Kasumi-1 (cell line): ENCODE measurements at regions not wholly inside any gene's neighbourhood (a gene's known extent, or its start where the extent isn't known, plus 50 kb on each side); places are given as distances from the start of the nearest gene placed in this dataset.
"Not testable (repeated sequence)": the region's sequence is repeated elsewhere in the genome, so short reads cannot be mapped to it uniquely, and the experiment has no call there.

Experiments used
- DNase-seq, 2 experiments: peaks; one replicate each; lab custom pipeline; 2025; lab: John Stamatoyannopoulos, UW

- DNase-seq: no peak
These were observed 86.3 kb downstream of the NUS1 start for GRCh38 chr6:117761610-117762009.

DNA sequence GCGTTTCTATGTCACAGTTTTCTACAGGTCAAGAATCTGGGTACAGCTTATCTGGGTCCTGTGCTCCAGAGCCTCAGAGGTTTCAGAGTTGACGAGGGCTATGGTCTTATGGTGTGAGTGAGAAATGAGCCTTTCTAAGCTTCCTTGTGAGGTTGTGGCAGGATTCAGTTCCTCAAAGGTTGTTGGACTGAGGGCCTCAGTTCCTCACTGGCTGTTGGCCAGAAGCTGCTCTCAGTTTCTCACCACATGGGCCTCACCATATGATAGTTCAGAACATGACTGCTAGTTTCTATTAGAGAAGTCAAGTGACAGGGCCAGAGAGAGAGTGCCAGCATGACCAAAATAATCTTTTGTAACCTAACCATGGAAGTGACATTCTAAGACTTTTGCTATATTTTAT lies 96.1 kb downstream of the NUS1 start:
- peak; percentile 6 to 25 for DNase-seq

DNA sequence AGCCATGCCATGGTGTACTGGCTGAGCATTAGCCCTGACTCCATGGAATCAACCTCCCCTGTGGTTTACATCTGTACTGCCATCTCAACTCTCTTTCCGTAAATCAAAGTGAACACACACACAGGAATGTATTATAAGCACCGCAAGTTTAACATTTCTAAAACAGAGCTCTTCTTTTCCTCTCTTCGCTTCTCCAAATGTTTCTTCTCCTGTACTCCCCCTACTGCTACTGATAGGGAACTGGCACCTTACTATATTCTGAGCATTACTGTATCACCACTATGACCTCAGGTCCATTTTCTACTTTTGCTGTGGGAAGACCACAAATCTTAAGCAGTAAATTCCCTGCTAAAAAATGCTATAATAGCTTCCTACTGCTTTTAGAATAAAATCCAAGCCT lies 101.2 kb downstream of the NUS1 start:
- peak; percentile 68 to 88 for DNase-seq

GRCh38 chr6:117781550-117781949 lies 106.3 kb downstream of the NUS1 start:
- no peak for DNase-seq

- DNase-seq: no peak
These were observed 108.0 kb downstream of the NUS1 start for GRCh38 chr6:117783279-117783678.

GRCh38 chr6:117791012-117791411 lies 115.7 kb downstream of the NUS1 start:
- DNase-seq: no peak

DNA sequence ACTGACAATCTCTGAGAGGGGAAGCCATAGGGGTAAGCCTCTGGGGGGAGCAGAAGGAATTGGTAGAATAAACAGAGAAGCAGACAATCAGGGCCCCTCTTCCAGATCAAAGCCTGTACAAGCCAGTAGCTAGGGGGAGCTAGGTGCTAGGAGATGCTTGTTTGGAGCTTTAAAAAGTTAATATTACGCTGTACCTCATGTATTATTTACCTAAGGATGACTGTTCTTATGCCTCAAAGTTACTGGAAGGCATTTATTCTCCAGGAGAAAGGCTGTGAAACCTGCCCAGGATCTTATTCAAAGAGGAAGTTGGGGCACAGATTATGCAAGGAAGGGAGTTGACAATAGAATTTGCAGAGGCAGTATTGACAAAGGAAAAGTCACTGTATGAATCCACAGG lies 111.8 kb upstream of the SLC35F1 start:
- DNase-seq: peak; percentile 7 to 47

DNA sequence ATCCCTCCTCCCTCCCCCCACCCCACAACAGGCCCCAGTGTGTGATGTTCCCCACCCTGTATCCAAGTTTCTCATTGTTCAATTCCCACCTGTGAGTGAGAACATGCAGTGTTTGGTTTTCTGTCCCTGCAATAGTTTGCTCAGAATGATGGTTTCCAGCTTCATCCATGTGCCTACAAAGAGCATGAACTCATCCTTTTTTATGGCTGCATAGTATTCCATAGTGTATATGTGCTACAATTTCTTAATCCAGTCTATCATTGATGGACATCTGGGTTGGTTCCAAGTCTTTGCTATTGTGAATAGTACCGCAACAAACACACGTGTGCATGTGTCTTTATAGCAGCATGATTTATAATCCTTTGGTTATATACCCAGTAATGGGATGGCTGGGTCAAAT lies 108.2 kb upstream of the SLC35F1 start:
- not testable (repeated sequence) for DNase-seq

- DNase-seq: no peak
These were observed 96.8 kb upstream of the SLC35F1 start for GRCh38 chr6:117810269-117810668.

- no peak for DNase-seq
These were observed 89.6 kb upstream of the SLC35F1 start for GRCh38 chr6:117817499-117817898.

DNA sequence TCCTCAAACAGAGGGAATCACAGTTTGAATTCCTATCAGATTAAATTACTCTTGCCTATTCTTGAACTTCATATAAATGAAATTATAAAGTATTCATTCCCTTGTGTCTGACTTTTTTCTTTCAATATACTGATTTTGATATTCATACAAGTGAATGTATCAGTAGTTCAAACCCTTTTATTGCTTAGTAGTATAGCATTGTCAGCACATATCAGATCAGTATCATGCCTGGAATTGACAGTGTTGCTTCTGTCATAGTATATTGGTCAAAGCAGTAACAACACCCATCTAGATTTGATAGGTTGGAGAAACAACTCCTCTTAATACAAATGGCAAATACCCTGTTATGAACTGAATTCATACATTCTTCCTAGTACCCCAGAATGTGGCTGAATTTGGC lies 89.1 kb upstream of the SLC35F1 start:
- DNase-seq: no peak

DNA sequence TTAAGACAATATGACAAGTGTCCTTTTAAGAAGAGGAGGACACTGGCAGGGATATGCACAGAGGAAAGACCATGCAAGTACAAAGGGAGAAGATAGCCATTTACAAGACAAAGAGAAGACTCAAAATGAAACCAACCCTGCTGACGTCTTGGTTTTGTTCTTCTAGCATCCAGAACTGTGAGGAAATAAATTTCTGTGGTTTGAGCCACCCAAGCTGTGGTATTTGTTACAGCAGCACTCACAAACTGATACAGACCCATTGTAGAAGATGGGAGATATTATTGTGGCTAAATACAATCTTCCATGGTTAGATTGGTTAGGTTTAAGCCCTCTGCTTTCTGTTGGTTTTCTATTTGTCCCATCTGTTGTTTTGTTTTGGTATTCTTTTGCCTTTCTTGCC lies 88.6 kb upstream of the SLC35F1 start:
- DNase-seq: no peak

GRCh38 chr6:117829594-117830319 lies 77.3 kb upstream of the SLC35F1 start:
- DNase-seq: peak; percentile 25 to 52

- DNase-seq: no peak
These were observed 69.8 kb upstream of the SLC35F1 start for GRCh38 chr6:117837261-117837660.

GRCh38 chr6:117840541-117840983 lies 66.5 kb upstream of the SLC35F1 start:
- peak; percentile 72 to 78 for DNase-seq

DNA sequence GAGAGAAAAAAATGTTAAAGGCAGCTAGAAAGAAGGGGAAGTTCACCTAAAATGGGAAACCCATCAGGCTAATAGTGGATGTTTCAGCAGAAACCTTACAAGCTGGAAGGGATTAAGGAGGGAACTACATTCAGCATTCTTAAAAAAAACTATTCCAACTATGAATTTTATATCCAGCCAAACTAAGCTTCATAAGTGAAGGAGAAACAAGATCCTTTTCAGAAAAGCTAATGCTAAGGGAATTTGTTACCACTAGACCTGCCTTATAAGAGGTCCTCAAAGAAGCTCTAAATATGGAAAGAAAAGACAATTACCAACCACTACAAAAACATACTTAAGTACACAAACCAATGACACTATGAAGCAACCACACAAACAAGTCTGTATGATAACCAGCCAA lies 59.2 kb upstream of the SLC35F1 start:
- no peak for DNase-seq

- no peak for DNase-seq
These were observed 58.0 kb upstream of the SLC35F1 start for GRCh38 chr6:117849087-117849486.
